SU-DHL-6 (cell line): ENCODE measurements at regions not wholly inside any gene's neighbourhood (a gene's known extent, or its start where the extent isn't known, plus 50 kb on each side); places are given as distances from the start of the nearest gene placed in this dataset.
A peak's percentile ranks its signal among the peaks of the same experiment; 100 is the strongest.

Experiments
- H2AFZ ChIP-seq: fragments of 200-600 bp; sonication (generic); 2 replicates; pipeline ENCODE4 v1.6.1; 2014; ENCODE audit warnings: low read depth, mild to moderate bottlenecking, moderate library complexity, mixed read lengths, antibody characterized with exemption, low read length; ENCODE audit not compliant: severe bottlenecking
- H3F3A ChIP-seq: fragments of 200-600 bp; shearing (Covaris generic); 2 replicates; pipeline ENCODE4 v1.6.0; 2016; ENCODE audit warnings: antibody characterized with exemption, mild to moderate bottlenecking; ENCODE audit not compliant: insufficient read depth
- H3K27ac ChIP-seq: fragments of 200-600 bp; sonication (generic); 2 replicates; pipeline ENCODE4 v1.5.1; 2016; ENCODE audit warnings: low read depth, mild to moderate bottlenecking, low read length, moderate library complexity, mixed read lengths
- H3K27me3 ChIP-seq: fragments of 200-600 bp; sonication (generic), shearing (Covaris generic); 2 replicates; pipeline ENCODE4 v1.6.0; 2014; ENCODE audit warnings: mild to moderate bottlenecking, low read length
- H3K36me3 ChIP-seq: fragments of 200-600 bp; sonication (generic); 2 replicates; pipeline ENCODE4 v1.6.1; 2014; ENCODE audit warnings: mild to moderate bottlenecking, low read length, mixed read lengths
- H3K4me2 ChIP-seq: fragments of 300-600, 200-600 bp; shearing (Covaris generic), sonication (generic); 2 replicates; pipeline ENCODE4 v1.6.0; 2014; ENCODE audit warnings: low read length, low read depth, mild to moderate bottlenecking; ENCODE audit not compliant: poor library complexity, severe bottlenecking
- H3K4me3 ChIP-seq: fragments of 200-600 bp; sonication (generic); 2 replicates; pipeline ENCODE4 v1.5.1; 2014; ENCODE audit warnings: antibody characterized with exemption, low read length, mild to moderate bottlenecking, mixed read lengths; ENCODE audit not compliant: insufficient read depth, poor library complexity, severe bottlenecking
- H3K79me2 ChIP-seq: fragments of 200-600 bp; sonication (generic); 2 replicates; pipeline ENCODE4 v1.6.1; 2014; ENCODE audit warnings: mild to moderate bottlenecking, low read length, moderate library complexity; ENCODE audit not compliant: insufficient read depth
- H3K9ac ChIP-seq: fragments of 200-600 bp; sonication (generic); 2 replicates; pipeline ENCODE4 v1.7.0; 2014; ENCODE audit warnings: mild to moderate bottlenecking, low read length
- H3K9me2 ChIP-seq: fragments of 200-600 bp; sonication (generic); replicated peaks from 2 replicates; pipeline ENCODE4 v1.6.1; 2014; ENCODE audit warnings: low read length; ENCODE audit not compliant: insufficient read depth
- H3K9me3 ChIP-seq: fragments of 200-600 bp; sonication (generic); 2 replicates; pipeline ENCODE4 v1.6.1; 2014; ENCODE audit warnings: low read length, mixed read lengths; ENCODE audit not compliant: insufficient read depth
- H4K20me1 ChIP-seq: fragments of 200-600 bp; sonication (generic); 2 replicates; pipeline ENCODE4 v1.6.1; 2014; ENCODE audit warnings: low read depth, mild to moderate bottlenecking, antibody characterized with exemption, low read length, moderate library complexity, mixed read lengths
- CTCF ChIP-seq: fragments of 200-600 bp; sonication (generic); IDR thresholded peaks from one replicate; pipeline ENCODE4 v1.5.1; 2017; ENCODE audit warnings: antibody characterized with exemption, mild to moderate bottlenecking, low read length, moderate library complexity; ENCODE audit not compliant: insufficient read depth, poor library complexity, severe bottlenecking
- EZH2phosphoT487 ChIP-seq: fragments of 200-600 bp; sonication (generic), shearing (Covaris generic); conservative IDR thresholded peaks from 2 replicates; pipeline ENCODE4 v1.6.1; 2018; ENCODE audit warnings: mild to moderate bottlenecking, antibody characterized with exemption, low read length, moderate library complexity, mixed read lengths

- TF ChIP-seq EZH2phosphoT487, result no peak
- no peak for TF ChIP-seq CTCF
- Histone ChIP-seq H3K27ac (no peak overlapping the region), H3K36me3 (no peaks in the 10 kb centered on the region)
Observed at GRCh38 chr9:36763778-36764177, 191.1 kb downstream of the MELK start.

GRCh38 chr9:36764364-36765076, 191.8 kb downstream of the MELK start:
- Histone ChIP-seq H3K27me3 (no peaks in the 10 kb centered on the region), H2AFZ (no peak overlapping the region), H3K4me3 (no peak overlapping the region), H3K36me3 (no peaks in the 10 kb centered on the region), H3K9me2 (no peaks in the 10 kb centered on the region), H3K9ac (no peak overlapping the region), H3K4me2 (peak overlapping the region; percentile 55), H3F3A (peaks cover 13% of the 10 kb centered on the region), H3K79me2 (no peaks in the 10 kb centered on the region), H4K20me1 (no peaks in the 10 kb centered on the region), H3K27ac (peak overlapping the region; percentile 81; the same call in 1 of the 2 replicates), H3K9me3 (no peaks in the 10 kb centered on the region)
- no peak for TF ChIP-seq CTCF
- TF ChIP-seq EZH2phosphoT487, result no peak

More at GRCh38 chr9:36763778-36764177, 191.1 kb downstream of the MELK start:
- H3K4me2 ChIP-seq, result no peak overlapping the region
- H3K4me3 ChIP-seq, result no peak overlapping the region
- H3K79me2 ChIP-seq, result no peaks in the 10 kb centered on the region
- H2AFZ ChIP-seq, result no peak overlapping the region
- peaks cover 13% of the 10 kb centered on the region for H3F3A ChIP-seq
- no peaks in the 10 kb centered on the region for H3K27me3 ChIP-seq
- no peaks in the 10 kb centered on the region for H3K9me2 ChIP-seq
- H3K9me3 ChIP-seq, result no peaks in the 10 kb centered on the region
- H4K20me1 ChIP-seq, result no peaks in the 10 kb centered on the region
- no peak overlapping the region for H3K9ac ChIP-seq

GRCh38 chr9:36765077-36765390, 192.3 kb downstream of the MELK start:
- H2AFZ ChIP-seq, result no peak overlapping the region
- no peaks in the 10 kb centered on the region for H3K9me3 ChIP-seq
- H3K9me2 ChIP-seq, result no peaks in the 10 kb centered on the region
- H3K79me2 ChIP-seq, result no peaks in the 10 kb centered on the region
- H3K36me3 ChIP-seq, result no peaks in the 10 kb centered on the region
- H3K9ac ChIP-seq, result no peak overlapping the region
- peak overlapping the region; percentile 81 for H3K27ac ChIP-seq
- no peak overlapping the region for H3K4me3 ChIP-seq
- H3K4me2 ChIP-seq, result peak overlapping the region; percentile 55
- no peaks in the 10 kb centered on the region for H3K27me3 ChIP-seq
- no peak for TF ChIP-seq CTCF
- no peak for TF ChIP-seq EZH2phosphoT487
- H3F3A ChIP-seq, result peaks cover 13% of the 10 kb centered on the region
- H4K20me1 ChIP-seq, result no peaks in the 10 kb centered on the region
